ENCODE measurements at regions not wholly inside any gene's neighbourhood (a gene's known extent, or its start where the extent isn't known, plus 50 kb on each side); places are given as distances from the start of the nearest gene placed in this dataset.

- no peak for DNase-seq
Observed at GRCh38 chr6:98669371-98669770, 165.0 kb upstream of the POU3F2 start.

- no peak for DNase-seq
Observed at GRCh38 chr6:98670045-98670746, 164.2 kb upstream of the POU3F2 start.

- DNase-seq, result no peak
Observed at GRCh38 chr6:98672681-98673475, 161.5 kb upstream of the POU3F2 start.

- DNase-seq, result no peak
Observed at GRCh38 chr6:98678481-98678880, 155.9 kb upstream of the POU3F2 start.

- no peak for DNase-seq
Observed at GRCh38 chr6:98686008-98686601, 148.3 kb upstream of the POU3F2 start.

- DNase-seq, result no peak
Observed at GRCh38 chr6:98687752-98688151, 146.6 kb upstream of the POU3F2 start.

GRCh38 chr6:98695091-98695801 lies 139.1 kb upstream of the POU3F2 start:
- DNase-seq, result no peak

GRCh38 chr6:98711380-98711779 lies 123.0 kb upstream of the POU3F2 start:
- DNase-seq, result no peak

DNA sequence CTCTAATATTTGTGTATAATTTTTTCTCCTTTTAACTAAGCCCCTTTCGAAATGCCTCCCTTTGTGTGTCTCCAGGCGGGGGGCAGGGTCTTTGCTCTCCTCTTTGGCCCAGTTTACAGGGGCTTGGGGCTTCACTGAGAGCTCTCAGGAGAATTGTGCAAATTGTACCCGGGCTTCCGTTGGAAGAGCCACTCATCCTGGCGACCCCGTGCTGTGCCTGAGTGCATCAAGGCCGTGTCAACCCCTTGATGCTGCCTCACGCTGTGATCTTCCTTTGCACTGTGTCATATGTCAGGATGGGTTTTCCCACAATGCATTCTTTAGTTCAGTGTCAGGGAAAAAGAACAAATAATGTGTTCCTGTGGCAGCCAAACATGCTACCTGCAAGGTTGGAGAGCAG lies 118.0 kb upstream of the POU3F2 start:
- no peak for DNase-seq

DNA sequence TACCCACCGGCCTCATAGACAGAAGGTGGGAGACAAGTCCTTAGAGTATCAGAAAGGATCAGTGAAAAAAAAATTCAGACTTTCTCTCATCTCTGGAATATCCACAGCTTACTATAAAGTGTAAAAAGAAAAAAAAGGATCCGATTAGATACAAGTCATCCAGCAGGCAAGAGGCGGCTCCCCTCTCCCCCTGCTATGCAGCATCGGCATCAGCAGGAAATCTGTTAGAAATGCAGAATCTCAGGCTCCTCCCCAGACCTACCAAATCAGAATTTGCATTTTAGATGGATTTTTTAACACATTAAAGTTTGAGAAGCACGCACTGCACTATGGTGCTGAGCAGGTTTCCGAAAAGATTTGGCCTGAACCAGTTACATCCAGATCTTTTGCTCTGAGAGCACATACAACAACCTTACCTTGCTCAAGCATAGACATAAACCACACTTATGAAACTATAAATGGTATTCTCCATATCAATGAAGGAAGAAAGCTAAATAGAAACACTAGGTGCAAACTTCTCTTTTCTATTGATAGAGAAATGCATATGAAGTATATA lies 117.0 kb upstream of the POU3F2 start:
- DNase-seq, result no peak

- DNase-seq, result no peak
Observed at GRCh38 chr6:98717988-98718387, 116.4 kb upstream of the POU3F2 start.

DNA sequence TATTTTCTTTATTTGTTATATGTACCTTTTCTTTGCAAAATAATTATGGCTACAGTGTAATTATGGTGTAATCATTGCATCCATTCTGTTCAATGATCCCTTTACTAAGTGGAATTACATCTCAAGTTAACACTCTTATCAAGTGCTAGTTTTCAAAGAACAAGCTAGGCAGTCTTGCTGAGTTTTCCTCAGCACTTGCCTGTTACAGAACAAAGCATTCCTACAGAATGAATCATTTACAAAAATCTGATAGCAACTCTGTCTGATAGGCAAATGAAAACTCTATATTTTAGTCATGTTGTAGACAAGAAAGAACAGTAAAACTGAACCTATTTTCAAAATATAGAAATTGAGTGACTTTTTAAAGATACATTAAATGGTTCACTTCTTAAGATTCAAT lies 109.8 kb upstream of the POU3F2 start:
- DNase-seq, result no peak

DNA sequence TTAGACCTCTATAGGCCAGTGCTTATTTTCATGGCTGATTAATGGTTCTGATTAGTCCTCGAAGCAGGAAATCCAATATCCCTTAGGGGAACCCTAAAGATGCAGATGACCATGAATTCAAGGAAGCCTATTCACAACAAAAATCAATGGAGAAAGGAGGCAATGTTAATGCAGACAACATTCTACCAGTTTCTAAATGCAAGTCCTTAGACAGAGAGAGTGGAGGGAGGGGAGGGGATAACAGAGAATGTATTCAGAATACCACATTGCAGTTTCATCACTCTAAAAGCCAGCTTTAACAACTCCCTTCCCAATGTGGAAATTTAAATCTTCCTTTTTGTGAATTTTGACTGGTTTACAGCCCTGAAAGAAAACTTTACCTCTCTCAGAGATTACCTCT lies 87.1 kb upstream of the POU3F2 start:
- no peak for DNase-seq

DNA sequence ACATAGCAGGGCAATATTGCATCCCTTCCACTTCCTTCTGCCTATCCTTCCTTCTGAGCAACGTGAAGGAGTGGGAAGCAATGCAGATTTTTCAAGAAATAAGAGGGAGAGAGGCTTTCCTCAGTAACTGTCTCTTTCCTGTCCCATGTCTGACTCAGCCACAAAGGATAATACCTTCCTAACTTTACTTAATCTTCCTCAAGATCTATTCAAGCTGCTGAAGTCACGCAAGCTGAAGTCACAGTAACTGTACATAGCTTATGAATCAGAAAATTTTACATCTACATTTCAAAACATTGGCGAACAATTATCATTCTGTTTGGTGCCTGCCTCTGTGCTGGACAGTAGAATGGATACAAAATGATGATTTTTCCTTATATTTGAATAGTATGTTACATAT lies 86.4 kb upstream of the POU3F2 start:
- no peak for DNase-seq

- no peak for DNase-seq
Observed at GRCh38 chr6:98759459-98759858, 74.9 kb upstream of the POU3F2 start.

DNA sequence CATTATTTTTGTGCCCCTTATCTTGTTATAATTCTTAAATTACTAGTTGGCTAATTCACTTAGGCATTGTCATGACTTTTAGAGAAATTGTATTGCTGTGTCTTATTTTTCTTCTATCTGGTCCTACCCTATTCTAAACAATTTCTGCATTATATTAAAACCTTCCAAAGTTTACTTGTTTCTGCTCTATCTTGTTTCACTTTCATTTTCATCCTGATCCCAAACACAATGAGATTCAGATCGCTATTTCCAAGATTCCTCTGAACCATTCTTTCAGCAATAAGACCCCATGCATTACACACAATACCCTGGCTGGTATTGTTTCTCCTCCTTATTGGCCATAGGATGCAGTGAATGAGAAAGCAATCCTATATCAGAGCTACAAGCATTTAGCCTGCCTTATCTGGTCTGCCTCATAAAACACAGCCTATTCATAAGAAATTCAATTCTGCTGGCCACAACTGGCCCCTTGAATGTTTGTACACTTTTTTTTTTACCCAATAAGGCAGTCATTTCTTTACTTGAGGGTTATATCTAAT lies 69.9 kb upstream of the POU3F2 start:
- no peak for DNase-seq

GRCh38 chr6:98769546-98769945 lies 64.8 kb upstream of the POU3F2 start:
- no peak for DNase-seq

DNA sequence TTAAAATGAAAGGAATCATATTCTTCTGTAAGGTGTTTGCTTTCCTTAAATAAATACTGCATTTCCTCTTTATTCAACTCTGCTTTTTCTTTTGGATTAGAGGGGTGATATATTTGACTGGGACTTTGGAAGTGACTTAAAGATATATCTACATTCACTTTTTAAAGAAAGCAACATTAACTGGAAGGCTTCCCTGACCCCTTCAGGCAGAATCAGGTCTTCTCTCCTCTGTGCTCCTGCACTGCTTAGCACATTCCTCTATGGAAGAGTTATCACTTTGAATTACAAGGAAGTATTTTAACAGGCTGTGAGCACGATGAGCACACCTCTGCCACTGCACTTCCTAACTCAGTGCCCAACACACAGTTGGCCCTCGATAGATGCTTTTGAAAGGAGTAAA lies 59.2 kb upstream of the POU3F2 start:
- no peak for DNase-seq

- no peak for DNase-seq
Observed at GRCh38 chr6:98777762-98778161, 56.6 kb upstream of the POU3F2 start.

DNA sequence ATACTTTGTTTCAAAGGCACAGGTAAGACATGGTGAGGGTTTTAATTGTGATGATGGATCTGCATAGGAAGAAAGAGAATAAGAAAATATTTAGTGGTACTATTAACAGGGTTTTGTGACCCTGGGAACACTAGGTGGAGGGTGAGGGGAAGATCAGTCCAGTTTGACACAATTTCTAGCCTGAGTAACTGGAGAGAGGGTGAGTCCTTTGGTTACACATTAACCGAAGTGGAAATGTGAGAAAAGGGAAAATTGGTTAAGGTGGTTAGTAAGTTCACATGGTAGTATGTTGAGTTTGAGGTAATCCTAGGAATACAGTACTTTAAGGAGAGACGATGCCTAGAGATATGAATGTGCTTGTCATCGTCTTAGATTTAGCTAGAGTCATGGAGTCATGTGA lies 54.8 kb upstream of the POU3F2 start:
- DNase-seq, result no peak

DNA sequence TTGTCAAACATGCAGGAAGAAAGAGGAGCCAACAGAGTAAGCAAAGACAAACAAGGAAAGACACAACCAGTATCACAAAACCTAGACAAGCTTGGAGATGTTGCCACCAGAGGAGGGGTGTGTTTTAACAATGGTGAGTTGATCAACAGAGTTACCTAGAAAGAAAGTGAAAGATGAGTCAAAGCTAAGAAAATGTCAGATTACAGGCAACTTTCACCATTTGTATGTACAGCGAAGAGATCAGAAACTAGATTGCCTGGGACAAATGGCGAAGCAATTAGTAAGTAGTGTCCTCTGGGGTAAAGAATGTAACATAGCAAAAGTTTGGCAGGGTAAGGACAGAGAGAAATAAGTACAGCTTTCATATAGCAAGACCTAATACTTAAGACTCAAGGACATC lies 51.6 kb upstream of the POU3F2 start:
- no peak for DNase-seq

- DNase-seq, result no peak
Observed at GRCh38 chr6:98783578-98783977, 50.8 kb upstream of the POU3F2 start.

Data from HCEC 1CT (cell line).